NB4 (cell line): ENCODE measurements at regions not wholly inside any gene's neighbourhood (a gene's known extent, or its start where the extent isn't known, plus 50 kb on each side); places are given as distances from the start of the nearest gene placed in this dataset.

ENCODE experiments used
- CTCF ChIP-seq: IDR thresholded peaks from one replicate; pipeline ENCODE4 v1.5.1; 2012; ENCODE audit warnings: low read depth, low read length
- MAX ChIP-seq: IDR thresholded peaks from 2 replicates; pipeline ENCODE4 v1.6.1; 2011; ENCODE audit warnings: low read depth, low read length
- MYC ChIP-seq: IDR thresholded peaks from 2 replicates; pipeline ENCODE4 v1.6.1; 2011; ENCODE audit warnings: low read depth, low read length
- POLR2A ChIP-seq: IDR thresholded peaks from 2 replicates; pipeline ENCODE4 v1.6.1; 2011; ENCODE audit warnings: mild to moderate bottlenecking; ENCODE audit not compliant: insufficient read length; ENCODE audit errors: extremely low read depth

- TF ChIP-seq CTCF (no peak), MYC (no peak), POLR2A (no peak), MAX (no peak)
These were observed 112.7 kb upstream of the TSHZ3 start for GRCh38 chr19:31461814-31462539.
